Neural cell (in vitro differentiated cells): ENCODE measurements at regions not wholly inside any gene's neighbourhood (a gene's known extent, or its start where the extent isn't known, plus 50 kb on each side); places are given as distances from the start of the nearest gene placed in this dataset.

Experiments
- H2AFZ ChIP-seq: fragments of 200-600, 300-800 bp; sonication (generic), shearing (Covaris generic); 2 replicates; pipeline ENCODE4 v1.6.0; 2014; ENCODE audit warnings: low read depth, mild to moderate bottlenecking, antibody characterized with exemption, low read length, moderate library complexity
- H3F3A ChIP-seq: fragments of 200-600 bp; shearing (Covaris generic); 2 replicates; pipeline ENCODE4 v1.6.1; 2016; ENCODE audit warnings: mild to moderate bottlenecking, moderate library complexity, mixed read lengths, antibody characterized with exemption, low read length; ENCODE audit not compliant: insufficient read depth, poor library complexity, severe bottlenecking
- H3K27ac ChIP-seq: fragments of 200-600, 300-800 bp; sonication (generic), shearing (Covaris generic); 2 replicates; pipeline ENCODE4 v1.5.1; 2014; ENCODE audit warnings: mild to moderate bottlenecking, low read length, moderate library complexity
- H3K27me3 ChIP-seq: fragments of 300-800, 200-600 bp; sonication (generic), shearing (Covaris generic); 2 replicates; pipeline ENCODE4 v1.6.0; 2014; ENCODE audit warnings: mild to moderate bottlenecking, low read depth, low read length, moderate library complexity; ENCODE audit not compliant: insufficient read depth
- H3K36me3 ChIP-seq: fragments of 300-800, 200-600 bp; sonication (generic), shearing (Covaris generic); 2 replicates; pipeline ENCODE4 v1.5.1; 2014; ENCODE audit warnings: mild to moderate bottlenecking, antibody characterized with exemption, low read length, moderate library complexity; ENCODE audit not compliant: insufficient read depth
- H3K4me2 ChIP-seq: fragments of 300-800, 200-600 bp; sonication (generic), shearing (Covaris generic); 2 replicates; pipeline ENCODE4 v1.6.0; 2014; ENCODE audit warnings: mild to moderate bottlenecking, low read length
- H3K4me3 ChIP-seq: fragments of 300-800, 200-600 bp; sonication (generic), shearing (Covaris generic); 2 replicates; pipeline ENCODE4 v1.5.1; 2014; ENCODE audit warnings: mild to moderate bottlenecking, low read length, moderate library complexity
- H3K79me2 ChIP-seq: fragments of 200-600 bp; shearing (Covaris generic); replicated peaks from 2 replicates; pipeline ENCODE4 v1.6.0; 2014; ENCODE audit warnings: mild to moderate bottlenecking, low read length, moderate library complexity; ENCODE audit not compliant: insufficient read depth
- H3K9ac ChIP-seq: fragments of 300-800, 200-600 bp; sonication (generic), shearing (Covaris generic); 2 replicates; pipeline ENCODE4 v1.6.1; 2016; ENCODE audit warnings: mild to moderate bottlenecking, low read length, mixed read lengths
- H3K9me2 ChIP-seq: fragments of 200-600 bp; shearing (Covaris generic); 2 replicates; pipeline ENCODE4 v1.6.1; 2016; ENCODE audit warnings: mild to moderate bottlenecking, low read length, mixed read lengths; ENCODE audit not compliant: insufficient read depth
- H3K9me3 ChIP-seq: fragments of 200-600, 300-800 bp; sonication (generic), shearing (Covaris generic); 2 replicates; pipeline ENCODE4 v1.6.1; 2016; ENCODE audit warnings: mild to moderate bottlenecking, mixed run types, low read length, moderate library complexity, mixed read lengths
- H4K20me1 ChIP-seq: fragments of 200-600 bp; shearing (Covaris generic); 2 replicates; pipeline ENCODE4 v1.6.1; 2016; ENCODE audit warnings: mild to moderate bottlenecking, mixed run types; ENCODE audit not compliant: insufficient read depth
- EP300 ChIP-seq: fragments of 450-650 bp; conservative IDR thresholded peaks from 2 replicates; pipeline ENCODE4 v1.6.1; 2014; ENCODE audit warnings: antibody characterized with exemption, mild to moderate bottlenecking, moderate library complexity; ENCODE audit not compliant: poor library complexity, severe bottlenecking
- EZH2 ChIP-seq: fragments of 200-600, 300-800 bp; shearing (Covaris generic), sonication (generic); IDR thresholded peaks from 2 replicates; pipeline ENCODE4 v1.6.1; 2014; ENCODE audit warnings: antibody characterized with exemption, low read length, borderline replicate concordance, mild to moderate bottlenecking; ENCODE audit not compliant: insufficient read depth, poor library complexity, severe bottlenecking
- MXI1 ChIP-seq: fragments of 450-650 bp; conservative IDR thresholded peaks from 2 replicates; pipeline ENCODE4 v1.6.1; 2014; ENCODE audit warnings: antibody characterized with exemption, mild to moderate bottlenecking; ENCODE audit not compliant: poor library complexity, severe bottlenecking
- POLR2AphosphoS5 ChIP-seq: IDR thresholded peaks from 2 replicates; pipeline ENCODE4 v1.6.1; 2012
- RAD21 ChIP-seq: fragments of 450-650 bp; conservative IDR thresholded peaks from 2 replicates; pipeline ENCODE4 v1.6.1; 2014; ENCODE audit warnings: antibody characterized with exemption, mild to moderate bottlenecking, moderate library complexity
- SMC3 ChIP-seq: fragments of 450-650 bp; conservative IDR thresholded peaks from 2 replicates; pipeline ENCODE4 v1.6.1; 2014; ENCODE audit warnings: antibody characterized with exemption, mild to moderate bottlenecking, moderate library complexity; ENCODE audit not compliant: poor library complexity
- TAF1 ChIP-seq: IDR thresholded peaks from 2 replicates; pipeline ENCODE4 v1.6.1; 2012; ENCODE audit warnings: low read depth
- TF ChIP-seq, protein P1 (sequence below): IDR thresholded peaks from 2 replicates; pipeline ENCODE4 v1.6.1; 2012; ENCODE audit warnings: borderline replicate concordance
- TF ChIP-seq, protein P2 (sequence below): fragments of 450-650 bp; IDR thresholded peaks from 2 replicates; pipeline ENCODE4 v1.5.1; 2014; ENCODE audit warnings: antibody characterized with exemption, mild to moderate bottlenecking, moderate library complexity; ENCODE audit not compliant: poor library complexity, severe bottlenecking

DNA sequence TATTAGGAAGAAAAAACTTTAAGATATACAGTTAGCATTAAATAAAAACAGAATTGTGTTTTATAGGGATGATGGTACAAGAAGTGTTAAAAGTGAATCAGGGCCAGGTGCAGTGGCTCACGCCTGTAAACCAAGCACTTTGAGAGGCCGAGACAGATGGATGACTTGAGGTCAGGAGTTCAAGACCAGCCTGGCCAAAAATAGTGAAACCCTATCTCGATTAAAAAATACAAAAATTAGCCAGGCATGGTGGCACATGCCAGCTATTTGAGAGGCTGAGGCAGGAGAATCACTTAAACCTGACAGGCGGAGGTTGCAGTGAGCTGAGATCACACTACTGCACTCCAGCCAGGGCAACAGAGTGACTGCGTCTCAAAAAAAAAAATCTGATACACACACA, 282.9 kb upstream of the ATP10B start:
- no peaks in the 10 kb centered on the region for H3K9me3 ChIP-seq
- H3K4me3 ChIP-seq = no peak overlapping the region
- no peaks in the 10 kb centered on the region for H3K79me2 ChIP-seq
- no peaks in the 10 kb centered on the region for H3K36me3 ChIP-seq
- no peaks in the 10 kb centered on the region for H3F3A ChIP-seq
- H3K27me3 ChIP-seq = no peaks in the 10 kb centered on the region
- no peak overlapping the region for H3K9ac ChIP-seq
- no peak for TF ChIP-seq EP300
- TF ChIP-seq POLR2AphosphoS5 = no peak
- no peak for TF ChIP-seq MXI1
- TF ChIP-seq, protein P1, sequence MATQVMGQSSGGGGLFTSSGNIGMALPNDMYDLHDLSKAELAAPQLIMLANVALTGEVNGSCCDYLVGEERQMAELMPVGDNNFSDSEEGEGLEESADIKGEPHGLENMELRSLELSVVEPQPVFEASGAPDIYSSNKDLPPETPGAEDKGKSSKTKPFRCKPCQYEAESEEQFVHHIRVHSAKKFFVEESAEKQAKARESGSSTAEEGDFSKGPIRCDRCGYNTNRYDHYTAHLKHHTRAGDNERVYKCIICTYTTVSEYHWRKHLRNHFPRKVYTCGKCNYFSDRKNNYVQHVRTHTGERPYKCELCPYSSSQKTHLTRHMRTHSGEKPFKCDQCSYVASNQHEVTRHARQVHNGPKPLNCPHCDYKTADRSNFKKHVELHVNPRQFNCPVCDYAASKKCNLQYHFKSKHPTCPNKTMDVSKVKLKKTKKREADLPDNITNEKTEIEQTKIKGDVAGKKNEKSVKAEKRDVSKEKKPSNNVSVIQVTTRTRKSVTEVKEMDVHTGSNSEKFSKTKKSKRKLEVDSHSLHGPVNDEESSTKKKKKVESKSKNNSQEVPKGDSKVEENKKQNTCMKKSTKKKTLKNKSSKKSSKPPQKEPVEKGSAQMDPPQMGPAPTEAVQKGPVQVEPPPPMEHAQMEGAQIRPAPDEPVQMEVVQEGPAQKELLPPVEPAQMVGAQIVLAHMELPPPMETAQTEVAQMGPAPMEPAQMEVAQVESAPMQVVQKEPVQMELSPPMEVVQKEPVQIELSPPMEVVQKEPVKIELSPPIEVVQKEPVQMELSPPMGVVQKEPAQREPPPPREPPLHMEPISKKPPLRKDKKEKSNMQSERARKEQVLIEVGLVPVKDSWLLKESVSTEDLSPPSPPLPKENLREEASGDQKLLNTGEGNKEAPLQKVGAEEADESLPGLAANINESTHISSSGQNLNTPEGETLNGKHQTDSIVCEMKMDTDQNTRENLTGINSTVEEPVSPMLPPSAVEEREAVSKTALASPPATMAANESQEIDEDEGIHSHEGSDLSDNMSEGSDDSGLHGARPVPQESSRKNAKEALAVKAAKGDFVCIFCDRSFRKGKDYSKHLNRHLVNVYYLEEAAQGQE = no peak
- TF ChIP-seq RAD21 = no peak
- no peak for TF ChIP-seq EZH2
- no peak for TF ChIP-seq TAF1
- no peaks in the 10 kb centered on the region for H4K20me1 ChIP-seq
- H3K4me2 ChIP-seq = no peak overlapping the region
- H3K9me2 ChIP-seq = no peaks in the 10 kb centered on the region
- no peak overlapping the region for H2AFZ ChIP-seq
- H3K27ac ChIP-seq = no peak overlapping the region

DNA sequence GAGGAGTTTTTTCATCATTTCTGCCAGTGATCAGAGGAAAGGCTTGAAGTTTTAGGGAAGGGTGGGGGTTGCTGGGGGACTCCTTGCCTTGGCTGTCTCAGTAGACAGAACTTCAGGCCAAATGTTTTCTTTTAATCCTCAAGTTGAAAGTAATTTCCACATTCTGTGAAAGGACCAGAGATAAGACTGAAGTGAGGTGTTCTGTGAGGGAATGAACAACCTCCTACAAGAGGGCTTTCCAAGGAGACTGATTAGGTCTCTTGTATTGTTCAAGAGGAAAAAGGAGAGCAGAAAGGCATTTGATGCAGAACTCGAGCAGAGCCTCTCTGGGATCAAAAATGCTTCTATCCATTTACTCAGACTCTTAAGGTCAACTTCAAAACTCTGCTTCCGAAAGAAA, 282.1 kb upstream of the ATP10B start:
- Histone ChIP-seq H3K4me3 (no peak overlapping the region), H3K9ac (no peak overlapping the region), H3K36me3 (no peaks in the 10 kb centered on the region), H3K79me2 (no peaks in the 10 kb centered on the region), H3K27ac (no peak overlapping the region), H3F3A (no peaks in the 10 kb centered on the region), H3K9me2 (no peaks in the 10 kb centered on the region), H4K20me1 (no peaks in the 10 kb centered on the region), H3K4me2 (no peak overlapping the region), H3K27me3 (no peaks in the 10 kb centered on the region), H2AFZ (no peak overlapping the region), H3K9me3 (no peaks in the 10 kb centered on the region)
- no peak for TF ChIP-seq TAF1
- TF ChIP-seq, protein P2, sequence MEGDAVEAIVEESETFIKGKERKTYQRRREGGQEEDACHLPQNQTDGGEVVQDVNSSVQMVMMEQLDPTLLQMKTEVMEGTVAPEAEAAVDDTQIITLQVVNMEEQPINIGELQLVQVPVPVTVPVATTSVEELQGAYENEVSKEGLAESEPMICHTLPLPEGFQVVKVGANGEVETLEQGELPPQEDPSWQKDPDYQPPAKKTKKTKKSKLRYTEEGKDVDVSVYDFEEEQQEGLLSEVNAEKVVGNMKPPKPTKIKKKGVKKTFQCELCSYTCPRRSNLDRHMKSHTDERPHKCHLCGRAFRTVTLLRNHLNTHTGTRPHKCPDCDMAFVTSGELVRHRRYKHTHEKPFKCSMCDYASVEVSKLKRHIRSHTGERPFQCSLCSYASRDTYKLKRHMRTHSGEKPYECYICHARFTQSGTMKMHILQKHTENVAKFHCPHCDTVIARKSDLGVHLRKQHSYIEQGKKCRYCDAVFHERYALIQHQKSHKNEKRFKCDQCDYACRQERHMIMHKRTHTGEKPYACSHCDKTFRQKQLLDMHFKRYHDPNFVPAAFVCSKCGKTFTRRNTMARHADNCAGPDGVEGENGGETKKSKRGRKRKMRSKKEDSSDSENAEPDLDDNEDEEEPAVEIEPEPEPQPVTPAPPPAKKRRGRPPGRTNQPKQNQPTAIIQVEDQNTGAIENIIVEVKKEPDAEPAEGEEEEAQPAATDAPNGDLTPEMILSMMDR = no peak
- TF ChIP-seq SMC3 = no peak
- TF ChIP-seq, protein P1 = no peak
- TF ChIP-seq RAD21 = no peak
- TF ChIP-seq EZH2 = no peak
- TF ChIP-seq MXI1 = no peak
- no peak for TF ChIP-seq POLR2AphosphoS5
